ENCODE measurements at regions not wholly inside any gene's neighbourhood (a gene's known extent, or its start where the extent isn't known, plus 50 kb on each side); places are given as distances from the start of the nearest gene placed in this dataset.
A peak's percentile ranks its signal among the peaks of the same experiment; 100 is the strongest.

DNA sequence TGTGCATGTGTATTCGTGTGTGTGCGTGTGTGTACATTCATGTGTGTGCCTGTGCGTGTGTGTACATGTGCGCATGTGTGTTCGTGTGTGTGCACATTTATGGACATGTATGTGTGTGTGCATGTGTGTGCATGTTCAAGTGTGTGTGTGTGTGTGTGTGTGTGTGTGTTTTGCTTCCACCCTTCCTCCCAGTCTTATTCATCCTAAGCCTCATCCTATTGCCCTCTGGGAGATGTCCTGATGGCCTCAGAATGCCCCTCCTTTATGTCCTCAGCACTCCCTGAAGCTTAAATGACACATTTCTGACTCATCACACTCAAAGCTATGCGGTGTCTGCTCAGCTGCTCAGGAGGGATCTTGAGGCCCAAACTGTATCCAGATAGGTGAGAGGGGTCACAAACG is 76.6 kb upstream of the CCDC167 start:
- Histone ChIP-seq H2AFZ (ENCODE audit: low read length) (no peak overlapping the region), H3K27me3 (ENCODE audit: control insufficient read depth, insufficient read depth, low read length) (peaks cover 5% of the 10 kb centered on the region), H3K4me1 (ENCODE audit: control insufficient read depth, extremely low read depth, insufficient read depth, low read length) (peaks cover 7% of the 10 kb centered on the region), H3K36me3 (ENCODE audit: control insufficient read depth, insufficient read depth, low read length) (no peaks in the 10 kb centered on the region), H3K9ac (ENCODE audit: insufficient read depth, low read length) (no peak overlapping the region), H4K20me1 (ENCODE audit: control insufficient read depth, extremely low read depth, insufficient read depth, low read length) (no peaks in the 10 kb centered on the region), H3K4me2 (ENCODE audit: extremely low read depth, insufficient read depth, low read length) (peak overlapping the region; percentile 19), H3K79me2 (ENCODE audit: control insufficient read depth, insufficient read depth, low read length) (no peaks in the 10 kb centered on the region), H3K9me3 (ENCODE audit: control insufficient read depth, insufficient read depth, low read depth, low read length) (no peaks in the 10 kb centered on the region), H3K4me3 (replicated peaks in 1 of 4; ENCODE audit: control extremely low read depth in 1 of 4, insufficient read depth in 1 of 4, low read depth in 3 of 4, low read length in 4 of 4) (no peak overlapping the region), H3K27ac (ENCODE audit: insufficient read depth, low read length) (no peak overlapping the region)
- no peak for TF ChIP-seq EZH2 (IDR thresholded peaks at IDR 0.05; ENCODE audit: low read length, missing control alignments)
- TF ChIP-seq, protein P1, sequence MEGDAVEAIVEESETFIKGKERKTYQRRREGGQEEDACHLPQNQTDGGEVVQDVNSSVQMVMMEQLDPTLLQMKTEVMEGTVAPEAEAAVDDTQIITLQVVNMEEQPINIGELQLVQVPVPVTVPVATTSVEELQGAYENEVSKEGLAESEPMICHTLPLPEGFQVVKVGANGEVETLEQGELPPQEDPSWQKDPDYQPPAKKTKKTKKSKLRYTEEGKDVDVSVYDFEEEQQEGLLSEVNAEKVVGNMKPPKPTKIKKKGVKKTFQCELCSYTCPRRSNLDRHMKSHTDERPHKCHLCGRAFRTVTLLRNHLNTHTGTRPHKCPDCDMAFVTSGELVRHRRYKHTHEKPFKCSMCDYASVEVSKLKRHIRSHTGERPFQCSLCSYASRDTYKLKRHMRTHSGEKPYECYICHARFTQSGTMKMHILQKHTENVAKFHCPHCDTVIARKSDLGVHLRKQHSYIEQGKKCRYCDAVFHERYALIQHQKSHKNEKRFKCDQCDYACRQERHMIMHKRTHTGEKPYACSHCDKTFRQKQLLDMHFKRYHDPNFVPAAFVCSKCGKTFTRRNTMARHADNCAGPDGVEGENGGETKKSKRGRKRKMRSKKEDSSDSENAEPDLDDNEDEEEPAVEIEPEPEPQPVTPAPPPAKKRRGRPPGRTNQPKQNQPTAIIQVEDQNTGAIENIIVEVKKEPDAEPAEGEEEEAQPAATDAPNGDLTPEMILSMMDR (conservative IDR thresholded peaks at IDR 0.05 in 1 of 2, IDR thresholded peaks at IDR 0.05 in 1 of 2; ENCODE audit: low read depth in 1 of 2, low read length in 2 of 2): no peak
- DNase-seq (ENCODE audit: low read depth in 2 of 2): peak; percentile 45 to 84

DNA sequence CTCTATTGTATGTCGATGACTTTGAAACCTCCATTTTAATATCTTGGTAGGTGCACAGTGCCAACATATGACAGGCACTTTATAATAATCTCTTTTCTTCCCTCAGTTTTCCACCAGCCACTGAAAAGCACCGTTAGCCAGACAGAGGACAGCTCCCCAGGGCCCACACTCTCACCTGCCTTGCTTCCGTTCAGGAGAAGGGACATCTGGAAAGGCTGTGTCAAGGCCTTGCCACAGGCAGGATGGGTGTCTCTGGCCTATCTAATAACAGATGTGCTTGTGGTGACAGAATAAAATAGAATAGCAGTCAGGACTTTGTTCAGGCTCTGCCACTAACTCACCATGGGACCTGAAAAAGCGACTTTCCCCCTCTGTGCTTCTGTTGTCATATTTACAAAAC is 75.5 kb upstream of the CCDC167 start:
- H3K4me2 ChIP-seq (ENCODE audit: extremely low read depth, insufficient read depth, low read length): no peak overlapping the region

DNA sequence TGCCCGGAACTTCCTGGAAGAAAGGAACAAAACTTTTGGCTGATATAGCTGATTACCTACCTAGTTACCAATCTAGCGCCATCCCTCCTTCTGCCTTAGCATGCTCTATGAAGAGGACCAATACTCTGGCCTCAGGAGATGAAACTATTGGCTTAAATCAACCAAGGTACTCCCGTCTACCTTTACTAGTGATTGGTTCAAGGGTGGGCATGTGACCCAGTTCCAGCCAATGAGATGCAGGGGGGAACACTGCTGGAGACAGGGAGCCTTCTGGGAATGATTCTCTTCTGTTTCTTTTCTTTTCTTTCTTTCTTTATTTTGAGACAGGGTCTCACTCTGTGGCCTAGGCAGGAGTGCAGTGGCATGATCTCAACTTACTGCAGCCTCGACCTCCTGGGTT is 72.6 kb upstream of the CCDC167 start:
- H3K36me3 ChIP-seq (ENCODE audit: control insufficient read depth, insufficient read depth, low read length): no peaks in the 10 kb centered on the region
- H4K20me1 ChIP-seq (ENCODE audit: control insufficient read depth, extremely low read depth, insufficient read depth, low read length): no peaks in the 10 kb centered on the region
- no peak for DNase-seq (ENCODE audit: low read depth in 2 of 2)
- H3K9me3 ChIP-seq (ENCODE audit: control insufficient read depth, insufficient read depth, low read depth, low read length): no peaks in the 10 kb centered on the region
- H3K4me3 ChIP-seq (replicated peaks in 1 of 4; ENCODE audit: control extremely low read depth in 1 of 4, insufficient read depth in 1 of 4, low read depth in 3 of 4, low read length in 4 of 4): no peak overlapping the region
- H2AFZ ChIP-seq (ENCODE audit: low read length): no peak overlapping the region
- no peaks in the 10 kb centered on the region for H3K79me2 ChIP-seq (ENCODE audit: control insufficient read depth, insufficient read depth, low read length)
- H3K9ac ChIP-seq (ENCODE audit: insufficient read depth, low read length): no peak overlapping the region
- H3K4me2 ChIP-seq (ENCODE audit: extremely low read depth, insufficient read depth, low read length): no peak overlapping the region
- H3K27me3 ChIP-seq (ENCODE audit: control insufficient read depth, insufficient read depth, low read length): peaks cover 13% of the 10 kb centered on the region
- no peak overlapping the region for H3K27ac ChIP-seq (ENCODE audit: insufficient read depth, low read length)
- no peak for TF ChIP-seq EZH2 (IDR thresholded peaks at IDR 0.05; ENCODE audit: low read length, missing control alignments)
- TF ChIP-seq, protein P1 (conservative IDR thresholded peaks at IDR 0.05 in 1 of 2, IDR thresholded peaks at IDR 0.05 in 1 of 2; ENCODE audit: low read depth in 1 of 2, low read length in 2 of 2): no peak
- H3K4me1 ChIP-seq (ENCODE audit: control insufficient read depth, extremely low read depth, insufficient read depth, low read length): peaks cover 7% of the 10 kb centered on the region

More for the DNA sequence above, 75.5 kb upstream of the CCDC167 start:
- H2AFZ ChIP-seq (ENCODE audit: low read length): no peak overlapping the region
- no peaks in the 10 kb centered on the region for H4K20me1 ChIP-seq (ENCODE audit: control insufficient read depth, extremely low read depth, insufficient read depth, low read length)
- no peak overlapping the region for H3K9ac ChIP-seq (ENCODE audit: insufficient read depth, low read length)
- no peak overlapping the region for H3K4me3 ChIP-seq (replicated peaks in 1 of 4; ENCODE audit: control extremely low read depth in 1 of 4, insufficient read depth in 1 of 4, low read depth in 3 of 4, low read length in 4 of 4)
- peaks cover 7% of the 10 kb centered on the region for H3K4me1 ChIP-seq (ENCODE audit: control insufficient read depth, extremely low read depth, insufficient read depth, low read length)
- no peak for DNase-seq (ENCODE audit: low read depth in 2 of 2)
- no peak for TF ChIP-seq EZH2 (IDR thresholded peaks at IDR 0.05; ENCODE audit: low read length, missing control alignments)
- TF ChIP-seq, protein P1 (conservative IDR thresholded peaks at IDR 0.05 in 1 of 2, IDR thresholded peaks at IDR 0.05 in 1 of 2; ENCODE audit: low read depth in 1 of 2, low read length in 2 of 2): no peak
- H3K36me3 ChIP-seq (ENCODE audit: control insufficient read depth, insufficient read depth, low read length): no peaks in the 10 kb centered on the region
- no peaks in the 10 kb centered on the region for H3K79me2 ChIP-seq (ENCODE audit: control insufficient read depth, insufficient read depth, low read length)
- H3K27me3 ChIP-seq (ENCODE audit: control insufficient read depth, insufficient read depth, low read length): peaks cover 11% of the 10 kb centered on the region
- no peaks in the 10 kb centered on the region for H3K9me3 ChIP-seq (ENCODE audit: control insufficient read depth, insufficient read depth, low read depth, low read length)
- H3K27ac ChIP-seq (ENCODE audit: insufficient read depth, low read length): no peak overlapping the region

Data from fibroblast of lung (primary cell).